GM23248 (cell line): ENCODE measurements at regions not wholly inside any gene's neighbourhood (a gene's known extent, or its start where the extent isn't known, plus 50 kb on each side); places are given as distances from the start of the nearest gene placed in this dataset.
A peak's percentile ranks its signal among the peaks of the same experiment; 100 is the strongest.
"Not testable (repeated sequence)": the region's sequence is repeated elsewhere in the genome, so short reads cannot be mapped to it uniquely, and the experiment has no call there.

Experiments
- DNase-seq: peaks from one replicate; pipeline ENCODE4 v3.0.0-alpha.2; 2015
- H2AFZ ChIP-seq: fragments of 200-600 bp; sonication (generic); 2 replicates; pipeline ENCODE4 v1.6.1; 2016; ENCODE audit warnings: antibody characterized with exemption
- H3F3A ChIP-seq: fragments of 200-600 bp; sonication (generic); 2 replicates; pipeline ENCODE4 v1.6.1; 2016; ENCODE audit warnings: mild to moderate bottlenecking, antibody characterized with exemption, mixed run types; ENCODE audit not compliant: insufficient read depth
- H3K27ac ChIP-seq: fragments of 200-600 bp; sonication (generic); 2 replicates; pipeline ENCODE4 v1.5.1; 2016; ENCODE audit warnings: mild to moderate bottlenecking
- H3K27me3 ChIP-seq: fragments of 200-600 bp; sonication (generic); replicated peaks from 2 replicates; pipeline ENCODE4 v1.6.1; 2016; ENCODE audit warnings: mild to moderate bottlenecking; ENCODE audit not compliant: insufficient read depth
- H3K36me3 ChIP-seq: fragments of 200-600 bp; sonication (generic); 2 replicates; pipeline ENCODE4 v1.6.1; 2016; ENCODE audit warnings: low read depth, mild to moderate bottlenecking
- H3K4me1 ChIP-seq: fragments of 200-600 bp; sonication (generic); 2 replicates; pipeline ENCODE4 v1.6.1; 2016; ENCODE audit warnings: mild to moderate bottlenecking; ENCODE audit not compliant: insufficient read depth
- H3K4me2 ChIP-seq: fragments of 200-600 bp; sonication (generic); one replicate; pipeline ENCODE4 v1.6.1; 2016; ENCODE audit warnings: mild to moderate bottlenecking; ENCODE audit not compliant: unreplicated experiment
- H3K4me3 ChIP-seq: fragments of 200-600 bp; sonication (generic); 2 replicates; pipeline ENCODE4 v1.5.1; 2016; ENCODE audit warnings: mild to moderate bottlenecking
- H3K79me2 ChIP-seq: fragments of 200-600 bp; sonication (generic); 2 replicates; pipeline ENCODE4 v1.6.1; 2016; ENCODE audit warnings: mild to moderate bottlenecking; ENCODE audit not compliant: insufficient read depth
- H3K9ac ChIP-seq: fragments of 200-600 bp; sonication (generic); 2 replicates; pipeline ENCODE4 v1.6.1; 2016; ENCODE audit warnings: mild to moderate bottlenecking
- H3K9me2 ChIP-seq: fragments of 200-600 bp; sonication (generic); 2 replicates; pipeline ENCODE4 v1.6.1; 2016; ENCODE audit warnings: mixed run types, mild to moderate bottlenecking, moderate library complexity; ENCODE audit not compliant: insufficient read depth
- H3K9me3 ChIP-seq: fragments of 200-600 bp; sonication (generic); one replicate; pipeline ENCODE4 v1.6.1; 2017; ENCODE audit warnings: low read depth
- H4K20me1 ChIP-seq: fragments of 200-600 bp; sonication (generic); 2 replicates; pipeline ENCODE4 v1.6.0; 2016; ENCODE audit not compliant: insufficient read depth
- EZH2 ChIP-seq: fragments of 200-600 bp; sonication (generic); IDR thresholded peaks from 2 replicates; pipeline ENCODE4 v1.6.1; 2018; ENCODE audit warnings: antibody characterized with exemption, mild to moderate bottlenecking; ENCODE audit not compliant: insufficient read depth, poor library complexity, severe bottlenecking
- EZH2phosphoT487 ChIP-seq: fragments of 200-600 bp; sonication (generic); IDR thresholded peaks from 2 replicates; pipeline ENCODE4 v1.6.1; 2018; ENCODE audit warnings: antibody characterized with exemption, moderate library complexity, mild to moderate bottlenecking, low read depth; ENCODE audit not compliant: insufficient read depth
- WGBS, 2 experiments: methylation state at CpG; one replicate each; pipeline ENCODE4 v1.1.6; 2015 to 2017; ENCODE audit warnings: low lambda C conversion rate in 2 of 2, low coverage in 1 of 2; ENCODE audit errors: missing lambda C conversion rate in 2 of 2; 5-methylcytosine and 5-hydroxymethylcytosine counted together
- in situ Hi-C: fragments of 300-500 bp; cut with MboI; formaldehyde crosslinking; loops from 2 replicates; pipeline ENCODE4 v1.15.0; 2020

DNA sequence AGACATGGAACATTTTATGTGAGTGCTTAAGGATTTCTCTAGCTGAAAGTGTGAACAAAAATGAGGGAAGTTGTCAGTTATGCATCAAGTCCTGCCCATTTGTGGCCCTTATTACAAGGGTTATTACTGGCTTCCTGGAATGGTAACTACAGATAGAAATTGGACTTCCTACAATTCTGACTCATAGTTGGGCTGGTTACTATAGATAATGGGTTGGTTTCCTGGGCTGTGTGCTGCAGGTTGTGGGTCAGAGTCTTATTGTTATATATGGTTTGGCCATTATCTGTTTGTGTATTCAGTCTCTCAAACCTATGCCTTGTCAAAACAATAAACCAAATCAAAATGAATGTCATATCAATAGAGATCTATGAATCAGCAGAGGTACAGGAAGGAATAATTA, 313.7 kb downstream of the ADAMTS20 start:
- Histone ChIP-seq H3K9me3 (no peaks in the 10 kb centered on the region), H2AFZ (peak overlapping the region; percentile 29; the same call in 1 of the 2 replicates), H3K4me1 (peaks cover 8% of the 10 kb centered on the region), H3K79me2 (no peaks in the 10 kb centered on the region), H3K27me3 (no peaks in the 10 kb centered on the region), H3K9me2 (no peaks in the 10 kb centered on the region), H4K20me1 (no peaks in the 10 kb centered on the region), H3F3A (no peaks in the 10 kb centered on the region), H3K27ac (no peak overlapping the region), H3K4me2 (no peak overlapping the region), H3K4me3 (no peak overlapping the region), H3K36me3 (no peaks in the 10 kb centered on the region), H3K9ac (no peak overlapping the region)
- in situ Hi-C loops = no loop called here
- TF ChIP-seq EZH2phosphoT487 (no peak), EZH2 (no peak)
- DNase-seq = no peak

DNA sequence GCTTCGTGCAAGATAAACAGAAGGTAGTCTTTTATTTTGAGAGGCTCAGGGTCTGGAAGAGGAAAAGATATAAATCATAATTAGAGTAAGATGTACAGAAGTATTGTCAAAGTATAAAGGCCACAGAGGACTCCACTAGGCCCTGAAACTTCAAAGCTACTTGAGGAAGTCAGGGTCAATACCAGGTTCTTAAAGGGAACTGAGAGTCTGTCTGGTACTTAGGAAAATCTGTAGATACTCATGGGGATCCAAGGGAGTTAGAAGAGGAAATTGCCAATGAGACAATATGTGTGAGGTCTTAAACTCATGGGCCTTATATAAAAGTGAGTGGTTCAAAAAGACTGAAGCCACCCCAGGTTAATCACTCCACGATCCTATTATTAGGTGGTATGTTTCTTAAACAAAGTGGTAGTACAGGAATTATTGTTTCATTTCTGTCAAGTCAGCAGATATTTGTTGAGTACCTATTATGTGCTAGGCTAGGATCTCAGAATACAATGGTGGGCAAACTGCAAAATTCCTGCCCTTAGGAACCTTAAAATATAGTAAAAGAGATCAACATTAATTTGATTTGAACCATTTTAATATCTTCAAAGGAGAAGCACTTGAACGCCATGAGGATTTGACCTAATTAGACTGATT, 314.6 kb downstream of the ADAMTS20 start:
- H2AFZ ChIP-seq = no peak overlapping the region
- H3F3A ChIP-seq = no peaks in the 10 kb centered on the region
- 71 to 74% methylated on average over 3 of the region's 3 CpGs for WGBS, 2 experiments

DNA sequence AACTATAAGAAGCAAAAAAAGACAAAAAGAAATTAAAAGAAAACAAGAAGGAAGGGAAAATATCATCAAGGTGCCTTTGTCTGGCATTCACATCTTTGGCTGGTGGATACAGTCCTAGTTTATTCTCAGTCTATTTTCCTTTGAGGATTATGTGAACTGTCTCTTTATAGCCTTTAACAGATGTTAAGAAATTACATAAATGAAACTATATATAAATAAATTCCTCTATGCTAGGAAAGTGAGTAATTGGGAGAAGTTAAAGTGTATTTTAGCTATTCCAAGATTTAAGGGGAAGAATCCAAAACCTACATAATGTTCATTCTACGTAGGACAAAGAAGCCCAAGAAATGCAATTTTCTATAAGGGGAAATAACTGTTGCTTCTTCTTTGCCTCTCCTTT, 316.3 kb downstream of the ADAMTS20 start:
- Histone ChIP-seq H3K9me3 (no peaks in the 10 kb centered on the region), H4K20me1 (no peaks in the 10 kb centered on the region), H3F3A (no peaks in the 10 kb centered on the region), H3K79me2 (no peaks in the 10 kb centered on the region), H3K4me3 (no peak overlapping the region), H2AFZ (no peak overlapping the region), H3K9me2 (no peaks in the 10 kb centered on the region), H3K27me3 (no peaks in the 10 kb centered on the region), H3K4me1 (no peaks in the 10 kb centered on the region), H3K27ac (no peak overlapping the region), H3K36me3 (no peaks in the 10 kb centered on the region), H3K9ac (no peak overlapping the region), H3K4me2 (no peak overlapping the region)
- 77 to 92% methylated on average over 1 of the region's 1 CpG for WGBS, 2 experiments
- no peak for TF ChIP-seq EZH2phosphoT487
- no peak for TF ChIP-seq EZH2
- no peak for DNase-seq
- in situ Hi-C loops = no loop called here

More for the DNA sequence above, 314.6 kb downstream of the ADAMTS20 start:
- no peaks in the 10 kb centered on the region for H3K27me3 ChIP-seq
- no peak overlapping the region for H3K4me2 ChIP-seq
- no peak overlapping the region for H3K4me3 ChIP-seq
- no peak overlapping the region for H3K27ac ChIP-seq
- no peaks in the 10 kb centered on the region for H3K9me3 ChIP-seq
- H3K9ac ChIP-seq = no peak overlapping the region
- no peak for TF ChIP-seq EZH2
- no peak for TF ChIP-seq EZH2phosphoT487
- DNase-seq = no peak
- no peaks in the 10 kb centered on the region for H3K36me3 ChIP-seq
- H3K9me2 ChIP-seq = no peaks in the 10 kb centered on the region
- in situ Hi-C loops = no loop called here
- H3K4me1 ChIP-seq = peaks cover 8% of the 10 kb centered on the region
- no peaks in the 10 kb centered on the region for H3K79me2 ChIP-seq
- H4K20me1 ChIP-seq = no peaks in the 10 kb centered on the region

DNA sequence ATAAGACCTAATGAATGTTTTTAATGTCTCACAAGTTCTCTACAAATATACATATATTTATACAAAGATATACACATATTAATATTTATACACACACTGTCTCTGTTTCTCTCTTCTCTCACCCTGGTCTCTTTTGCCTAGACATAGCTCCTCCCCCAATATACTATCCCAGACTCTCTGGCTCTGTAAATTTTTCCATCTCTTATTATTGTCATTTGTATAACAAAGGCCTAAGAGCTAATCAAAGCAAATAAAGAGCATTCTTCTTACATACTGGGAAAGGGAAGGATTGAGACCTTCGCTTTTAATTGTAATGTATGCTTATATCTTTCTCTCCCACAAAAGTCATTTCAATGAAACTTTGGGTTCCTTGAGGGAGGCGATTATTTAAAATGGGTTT, 318.1 kb downstream of the ADAMTS20 start:
- no peak overlapping the region for H3K4me3 ChIP-seq
- no peak for DNase-seq
- H3K9me3 ChIP-seq = no peaks in the 10 kb centered on the region
- H3K79me2 ChIP-seq = no peaks in the 10 kb centered on the region
- no peaks in the 10 kb centered on the region for H3K4me1 ChIP-seq
- no peaks in the 10 kb centered on the region for H3K27me3 ChIP-seq
- no peak overlapping the region for H3K27ac ChIP-seq
- no peaks in the 10 kb centered on the region for H4K20me1 ChIP-seq
- no peak overlapping the region for H3K4me2 ChIP-seq
- TF ChIP-seq EZH2 = no peak
- in situ Hi-C loops = no loop called here
- H2AFZ ChIP-seq = no peak overlapping the region
- no peaks in the 10 kb centered on the region for H3F3A ChIP-seq
- no peak overlapping the region for H3K9ac ChIP-seq
- WGBS, 2 experiments = 84 to 88% methylated on average over 2 of the region's 2 CpGs
- H3K36me3 ChIP-seq = no peaks in the 10 kb centered on the region
- no peaks in the 10 kb centered on the region for H3K9me2 ChIP-seq

DNA sequence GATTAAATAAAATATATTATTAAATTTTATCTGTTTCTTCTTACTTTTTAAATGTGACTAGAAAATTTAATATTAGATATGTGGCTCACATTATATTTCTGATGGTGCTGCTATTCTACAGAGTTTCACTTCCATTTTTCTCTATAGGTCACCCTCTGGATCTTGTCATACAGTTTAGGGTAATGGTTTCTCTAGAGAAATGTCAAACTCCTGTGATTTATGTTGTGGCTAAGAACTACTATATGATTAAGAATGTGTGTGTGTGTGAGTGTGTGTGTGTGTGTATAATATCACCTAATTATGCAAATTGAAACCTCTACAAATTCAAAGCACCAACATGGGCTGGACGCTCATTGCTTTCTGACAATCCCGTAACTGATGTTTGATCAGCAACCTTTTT, 325.9 kb downstream of the ADAMTS20 start:
- Histone ChIP-seq H3K9ac (no peak overlapping the region), H4K20me1 (no peaks in the 10 kb centered on the region), H3K27me3 (no peaks in the 10 kb centered on the region), H3K9me3 (no peaks in the 10 kb centered on the region), H3K9me2 (no peaks in the 10 kb centered on the region), H3K36me3 (no peaks in the 10 kb centered on the region), H2AFZ (no peak overlapping the region), H3F3A (no peaks in the 10 kb centered on the region), H3K79me2 (no peaks in the 10 kb centered on the region), H3K4me3 (no peak overlapping the region), H3K27ac (no peak overlapping the region), H3K4me2 (no peak overlapping the region), H3K4me1 (no peaks in the 10 kb centered on the region)
- WGBS, 2 experiments = 87 to 89% methylated on average over 2 of the region's 2 CpGs
- in situ Hi-C loops = no loop called here
- no peak for DNase-seq
- TF ChIP-seq EZH2 = no peak
- TF ChIP-seq EZH2phosphoT487 = no peak

DNA sequence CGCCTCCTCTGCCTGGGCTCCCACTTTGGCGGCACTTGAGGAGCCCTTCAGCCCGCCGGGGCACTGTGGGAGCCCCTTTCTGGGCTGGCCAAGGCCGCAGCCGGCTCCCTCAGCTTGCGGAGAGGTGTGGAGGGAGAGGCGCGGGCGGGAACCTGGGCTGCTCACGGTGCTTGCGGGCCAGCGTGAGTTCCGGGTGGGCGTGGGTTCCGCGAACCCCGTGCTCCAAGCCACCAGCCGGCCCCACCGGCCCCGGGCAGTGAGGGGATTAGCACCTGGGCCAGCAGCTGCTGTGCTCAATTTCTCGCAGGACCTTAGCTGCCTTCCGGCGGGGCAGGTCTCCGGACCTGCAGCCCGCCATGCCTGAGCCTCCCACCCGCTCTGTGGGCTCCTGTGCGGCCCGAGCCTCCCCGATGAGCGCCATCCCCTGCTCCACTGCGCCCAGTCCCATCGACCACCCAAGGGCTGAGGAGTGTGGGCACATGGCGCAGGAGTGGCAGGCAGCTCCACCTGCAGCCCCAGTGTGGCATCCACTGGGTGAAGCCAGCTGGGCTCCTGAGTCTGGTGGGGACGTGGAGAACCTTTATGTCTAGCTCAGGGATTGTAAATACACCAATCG, 327.7 kb downstream of the ADAMTS20 start:
- H3K9ac ChIP-seq, H3K27me3 ChIP-seq, H3K9me3 ChIP-seq, DNase-seq, H3K4me3 ChIP-seq, H3K9me2 ChIP-seq, H3K79me2 ChIP-seq, H3K4me2 ChIP-seq, H2AFZ ChIP-seq, H3K36me3 ChIP-seq, in situ Hi-C loops, H3F3A ChIP-seq, H3K4me1 ChIP-seq, H4K20me1 ChIP-seq, H3K27ac ChIP-seq: not testable (repeated sequence)
- 88 to 90% methylated on average over 14 to 36 of the region's 36 CpGs for WGBS, 2 experiments
